HG03066 (cell line): ENCODE measurements at regions not wholly inside any gene's neighbourhood (a gene's known extent, or its start where the extent isn't known, plus 50 kb on each side); places are given as distances from the start of the nearest gene placed in this dataset.

Experiments
- ATAC-seq: cut with Tn5 transposase; IDR thresholded peaks from one replicate; pipeline ENCODE4 v1.9.1; 2021; ENCODE audit warnings: low read depth; ENCODE audit not compliant: unreplicated experiment

DNA sequence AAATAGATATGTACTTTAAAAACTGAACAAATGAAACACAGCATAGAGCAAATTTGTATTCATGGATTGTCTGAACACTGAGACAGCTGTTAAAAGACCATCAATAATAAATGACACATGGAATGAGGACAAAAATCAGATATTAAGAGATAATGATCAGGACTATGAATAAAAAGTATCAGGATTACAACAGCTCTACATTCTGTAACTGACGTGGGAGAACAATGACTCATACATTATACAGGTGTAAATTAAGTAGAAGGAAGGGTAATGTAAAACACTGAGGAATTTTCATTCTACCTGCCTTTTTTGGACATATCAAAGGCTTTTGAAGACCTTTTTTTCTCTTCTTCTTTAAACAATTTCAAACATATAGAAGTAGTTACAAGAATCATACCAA is 310.9 kb upstream of the ANO3 start:
- ATAC-seq = no peak

DNA sequence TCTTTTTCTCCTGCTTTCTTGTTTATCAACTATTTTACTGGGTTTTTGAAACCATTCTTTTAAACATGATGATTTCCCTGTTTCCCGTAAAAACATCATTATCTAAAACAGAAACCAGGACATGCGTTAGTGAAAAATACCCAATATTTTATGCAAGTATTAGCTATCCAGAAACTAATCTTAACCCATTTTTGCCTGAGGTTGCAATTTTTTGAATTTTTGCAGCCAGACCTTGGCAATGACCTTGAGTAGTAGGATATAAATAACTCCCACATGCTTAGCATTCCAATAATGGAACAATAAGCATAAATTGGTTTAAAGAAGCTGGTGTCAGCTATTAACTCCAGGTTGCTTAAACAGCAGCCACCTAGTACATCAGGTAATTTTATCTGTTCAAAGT is 308.9 kb upstream of the ANO3 start:
- no peak for ATAC-seq

DNA sequence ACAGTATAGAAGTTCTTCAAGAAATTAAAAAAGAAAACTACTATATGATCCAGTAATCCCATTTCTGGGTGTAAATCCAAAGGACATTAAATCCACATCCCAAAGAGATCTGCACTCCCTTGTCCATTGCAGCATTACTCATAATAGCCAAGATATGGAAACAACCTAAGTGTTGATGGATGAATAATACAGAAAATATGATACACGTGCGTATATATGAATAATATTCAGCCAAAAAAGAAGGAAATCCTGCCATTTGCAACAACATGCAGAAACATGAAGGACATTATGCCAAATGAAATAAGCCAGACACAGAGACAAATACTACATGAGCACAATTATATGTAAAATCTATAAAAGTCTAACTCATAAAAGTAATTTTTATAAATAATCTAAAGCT is 306.3 kb upstream of the ANO3 start:
- ATAC-seq = no peak

DNA sequence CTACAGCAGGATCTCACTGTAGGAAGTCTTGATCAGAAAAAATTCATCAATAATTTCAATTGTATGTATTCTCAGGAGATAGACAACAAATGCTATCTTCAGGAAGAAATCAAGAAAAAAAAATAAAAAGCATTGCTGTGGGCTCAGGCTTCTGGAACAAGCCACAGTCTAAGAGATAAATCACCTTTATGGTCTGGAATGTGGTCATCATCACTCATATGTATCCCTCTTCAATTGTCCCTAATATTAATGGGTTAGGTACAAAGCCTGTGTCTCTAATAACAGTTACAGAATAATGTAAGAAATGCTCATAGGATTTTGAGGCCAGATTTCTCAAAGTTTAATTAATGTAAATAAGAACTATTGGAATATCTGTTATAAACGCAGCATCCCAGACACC is 305.9 kb upstream of the ANO3 start:
- no peak for ATAC-seq

DNA sequence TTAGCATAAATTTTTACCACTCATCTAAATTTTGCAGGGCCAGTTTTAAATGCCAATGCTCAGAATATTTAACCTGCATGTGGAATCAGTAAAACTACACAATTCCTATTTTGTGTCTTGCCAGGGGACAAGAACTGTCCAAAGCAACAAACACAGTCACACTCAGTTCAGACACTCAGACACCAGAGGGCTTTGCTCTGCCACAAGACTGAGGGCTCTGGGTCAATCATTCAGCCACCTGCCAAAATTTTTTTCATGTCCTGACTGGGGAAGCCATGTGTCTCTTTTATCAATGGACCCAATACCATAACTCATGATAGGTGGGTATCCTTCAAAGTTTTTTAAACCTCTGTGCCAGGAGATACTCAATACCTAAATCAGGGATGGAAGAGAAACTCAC is 304.0 kb upstream of the ANO3 start:
- ATAC-seq = no peak

DNA sequence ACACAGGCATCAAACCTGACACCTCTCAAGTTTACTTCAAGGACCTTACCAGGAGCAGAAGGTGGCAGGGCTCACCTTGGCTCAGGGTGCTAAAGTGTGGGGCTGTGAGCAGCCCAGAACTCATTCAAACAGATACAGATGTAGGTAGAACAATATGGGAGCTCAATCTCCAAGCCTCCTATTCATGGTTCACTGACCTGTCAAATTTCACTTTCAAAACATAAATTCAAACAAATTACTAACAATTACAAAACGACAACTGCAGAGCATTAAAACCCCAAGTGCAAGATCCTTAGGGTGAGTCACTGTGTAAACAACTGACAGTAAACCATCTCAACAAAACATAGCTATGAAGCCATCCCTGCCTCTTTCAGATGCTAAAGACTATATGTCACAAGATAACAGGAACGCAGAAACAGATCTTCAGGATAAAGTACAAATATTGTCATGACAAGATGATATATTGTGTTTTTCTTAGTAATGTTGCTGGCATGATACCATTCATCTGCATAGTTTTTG is 303.5 kb upstream of the ANO3 start:
- ATAC-seq = no peak

DNA sequence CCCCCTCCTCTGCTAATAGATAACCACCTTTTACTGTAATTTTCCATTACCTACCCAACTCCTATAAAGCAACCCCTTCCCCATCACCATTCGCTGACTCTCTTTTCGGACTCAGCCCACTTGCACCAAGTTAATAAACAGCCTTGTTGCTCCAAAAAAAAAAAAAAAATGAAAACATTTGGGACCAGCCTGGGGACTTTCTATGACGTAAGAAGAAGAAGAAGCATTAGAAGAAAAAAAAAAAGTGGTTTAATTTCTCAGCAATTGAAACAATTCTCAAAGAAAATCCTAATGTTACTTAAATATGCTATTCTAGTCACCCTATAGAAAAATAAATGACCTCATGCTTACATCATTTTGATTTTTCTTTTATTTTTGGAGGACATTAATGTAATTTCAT is 301.5 kb upstream of the ANO3 start:
- no peak for ATAC-seq

DNA sequence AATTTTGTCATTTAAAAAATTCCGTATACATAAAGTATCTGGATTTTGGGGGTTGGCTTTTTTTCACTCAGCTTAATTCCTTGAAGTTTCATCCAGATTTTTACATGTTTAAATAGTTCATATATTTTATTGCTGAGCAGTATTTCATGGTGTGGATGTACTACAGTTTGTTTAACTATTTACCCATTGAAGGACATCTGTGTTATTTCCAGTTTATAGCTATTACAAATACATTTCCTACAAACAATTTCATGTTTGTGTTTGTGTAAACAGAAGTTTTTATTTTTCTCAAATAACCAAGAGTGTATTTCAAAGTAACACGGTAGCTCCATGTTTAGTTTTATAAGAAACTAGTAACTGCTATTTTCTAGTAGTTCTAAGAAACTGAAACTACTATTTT is 299.7 kb upstream of the ANO3 start:
- no peak for ATAC-seq

DNA sequence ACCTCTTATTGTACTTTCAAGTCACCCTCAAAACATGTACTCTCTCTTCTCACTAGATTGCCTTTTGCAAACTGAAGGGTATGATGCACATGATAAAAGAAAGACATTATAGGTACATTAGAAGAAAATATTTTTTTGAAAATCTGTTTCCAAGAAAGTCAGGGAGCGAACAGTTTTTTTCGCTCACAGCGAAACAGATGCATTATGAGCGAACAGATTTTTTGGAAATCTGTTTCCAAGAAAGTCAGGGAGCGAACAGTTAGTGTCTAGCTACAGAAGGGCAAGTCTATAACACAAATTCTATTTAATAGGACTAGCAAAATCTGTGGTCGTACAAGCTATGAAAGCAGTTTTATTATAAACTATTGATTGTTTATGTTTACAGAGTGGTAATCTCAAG is 296.2 kb upstream of the ANO3 start:
- ATAC-seq = no peak

DNA sequence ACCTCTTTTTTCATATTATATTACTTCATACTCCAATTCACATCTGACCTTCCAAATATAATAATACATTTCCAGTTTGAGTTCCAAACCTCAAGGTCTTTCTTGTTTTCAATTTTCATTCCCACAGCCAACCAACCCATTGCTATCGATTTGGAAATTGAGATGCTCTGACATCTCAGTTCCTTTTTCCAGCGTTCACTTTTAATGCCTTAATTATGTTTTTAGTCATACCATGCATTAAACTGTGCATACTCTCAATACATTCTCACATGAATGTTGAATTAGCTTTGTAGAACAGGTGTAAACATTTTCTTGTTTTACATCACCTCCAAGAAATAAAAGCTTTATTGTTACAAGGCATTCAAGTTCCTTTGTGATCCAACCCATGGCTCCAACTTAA is 294.2 kb upstream of the ANO3 start:
- no peak for ATAC-seq

DNA sequence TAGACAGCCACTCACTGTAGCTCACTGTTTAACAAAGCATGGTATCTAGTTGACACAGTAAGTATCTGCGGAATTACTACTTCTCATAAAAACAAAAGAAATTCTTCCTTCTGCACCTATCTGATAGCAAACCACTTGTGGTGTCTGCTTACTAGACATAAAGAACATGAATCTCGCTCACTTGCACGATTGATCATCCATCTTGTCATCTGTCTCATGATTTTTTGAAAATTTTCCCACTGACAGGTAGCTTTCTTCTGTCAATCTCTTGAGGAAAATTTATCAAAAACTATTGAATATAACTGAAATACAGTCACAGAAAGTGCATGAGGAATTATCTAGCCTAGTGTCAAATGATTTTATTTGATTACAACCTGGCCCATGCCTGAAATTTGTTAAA is 291.6 kb upstream of the ANO3 start:
- ATAC-seq = no peak

DNA sequence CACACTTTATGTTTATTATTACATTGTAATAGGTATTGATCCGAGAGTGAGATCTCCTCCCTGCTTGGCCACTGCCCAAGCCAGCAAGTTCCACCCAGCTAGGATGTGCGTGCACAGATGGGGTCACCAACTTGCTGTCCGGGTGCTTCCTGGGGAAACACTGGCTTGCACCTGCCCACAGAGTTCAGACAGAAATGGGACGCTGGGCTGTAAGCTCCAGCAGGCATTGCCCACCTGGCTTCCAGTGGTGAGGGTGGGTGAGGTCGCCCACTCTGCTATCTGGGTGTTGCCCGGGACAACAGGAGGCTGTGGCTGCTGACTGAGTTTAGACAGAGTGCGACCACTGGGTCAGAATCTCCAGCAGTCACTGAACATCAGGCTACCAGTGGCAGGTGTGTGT is 289.8 kb upstream of the ANO3 start:
- no peak for ATAC-seq

DNA sequence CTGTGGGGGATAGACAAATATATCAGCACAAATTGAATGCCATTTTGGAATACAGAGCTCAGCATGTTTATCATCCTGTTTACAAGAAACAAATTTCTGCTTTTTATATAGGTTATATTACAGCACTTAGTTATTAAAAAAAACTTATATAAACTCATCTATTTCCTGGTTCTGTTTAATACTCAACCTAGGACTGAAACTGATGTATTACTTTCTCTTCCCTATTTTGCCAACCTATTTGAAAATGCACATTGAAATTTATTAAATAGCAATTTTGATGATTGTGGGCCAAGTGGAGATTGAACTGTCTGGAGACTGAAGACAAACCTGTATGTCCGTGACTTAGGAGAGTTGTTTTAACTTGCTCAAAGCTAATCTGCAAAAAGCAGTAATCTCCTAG is 288.3 kb upstream of the ANO3 start:
- ATAC-seq = peak; percentile 87

DNA sequence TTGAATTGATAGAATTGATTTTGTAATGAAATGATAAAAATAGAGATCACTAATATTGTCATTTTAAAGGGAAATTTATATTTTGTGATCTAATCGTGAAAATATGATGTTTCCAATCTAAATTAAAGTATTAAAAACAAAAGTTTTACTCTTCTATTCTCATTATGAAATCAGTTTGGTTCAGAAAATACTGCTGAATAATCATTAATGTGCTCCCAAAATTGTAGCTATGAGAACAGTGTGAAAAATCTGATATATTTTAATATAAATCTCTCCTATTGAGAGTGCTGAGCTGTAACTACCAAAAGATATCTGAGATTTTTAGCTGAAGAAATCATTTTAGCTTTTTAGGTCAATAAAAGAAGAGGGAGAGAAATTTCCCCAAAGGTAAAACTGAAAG is 287.5 kb upstream of the ANO3 start:
- ATAC-seq = no peak

DNA sequence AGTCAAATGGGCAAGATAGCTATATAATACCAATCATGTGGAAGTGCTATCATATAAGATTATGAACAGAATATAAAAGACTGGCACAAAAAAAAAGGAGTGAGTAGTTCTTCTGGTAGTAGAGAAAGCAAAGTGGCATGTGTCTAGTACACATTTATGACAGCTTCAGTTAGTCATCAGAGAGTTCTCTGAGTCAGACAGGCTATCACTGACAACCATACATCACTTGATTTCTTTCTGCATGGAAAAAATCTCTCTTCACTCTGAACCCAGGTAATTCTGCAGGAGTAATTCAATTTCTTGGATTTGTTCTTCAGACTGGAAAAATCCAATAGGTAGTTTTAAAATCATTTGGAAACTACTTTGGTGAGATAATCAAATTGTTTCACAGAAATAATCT is 286.8 kb upstream of the ANO3 start:
- ATAC-seq = no peak

DNA sequence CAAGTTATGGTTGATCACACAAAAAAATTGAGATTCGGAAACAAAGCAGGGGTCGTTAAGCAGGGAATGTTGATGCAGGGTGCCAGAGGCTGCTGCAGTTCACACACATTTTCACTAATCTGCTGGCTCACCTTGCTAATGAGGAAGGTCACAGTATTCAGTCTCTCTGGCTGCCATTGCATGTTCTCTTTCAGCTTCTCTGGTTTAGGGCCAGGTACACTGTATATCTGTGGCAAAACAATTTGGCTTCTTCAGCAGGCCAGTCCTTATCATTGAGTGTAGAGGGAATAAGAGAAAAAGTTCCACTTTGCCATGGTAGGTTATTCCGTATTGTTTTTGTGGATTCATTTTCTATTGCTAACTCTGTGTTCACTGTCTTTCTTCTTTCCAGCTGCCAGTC is 283.7 kb upstream of the ANO3 start:
- no peak for ATAC-seq

DNA sequence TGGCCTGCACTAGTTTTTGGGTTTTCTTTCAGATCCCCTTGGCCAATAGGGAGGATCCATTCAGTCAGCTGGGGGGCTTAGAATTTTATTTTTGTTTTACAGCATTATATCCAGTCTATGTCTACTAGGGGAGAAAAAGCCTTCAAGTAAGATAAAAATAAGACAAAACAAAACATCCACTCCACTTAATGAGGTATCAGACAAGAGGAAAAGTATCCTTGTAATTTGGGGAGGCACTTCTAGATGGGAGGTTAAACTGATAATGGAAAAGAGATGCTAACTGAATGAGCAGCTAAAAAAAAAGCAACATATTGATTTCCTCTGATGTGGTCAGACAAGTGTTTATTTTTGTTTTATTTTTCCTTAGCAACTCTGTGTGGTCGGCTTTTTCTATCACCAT is 278.0 kb upstream of the ANO3 start:
- no peak for ATAC-seq

DNA sequence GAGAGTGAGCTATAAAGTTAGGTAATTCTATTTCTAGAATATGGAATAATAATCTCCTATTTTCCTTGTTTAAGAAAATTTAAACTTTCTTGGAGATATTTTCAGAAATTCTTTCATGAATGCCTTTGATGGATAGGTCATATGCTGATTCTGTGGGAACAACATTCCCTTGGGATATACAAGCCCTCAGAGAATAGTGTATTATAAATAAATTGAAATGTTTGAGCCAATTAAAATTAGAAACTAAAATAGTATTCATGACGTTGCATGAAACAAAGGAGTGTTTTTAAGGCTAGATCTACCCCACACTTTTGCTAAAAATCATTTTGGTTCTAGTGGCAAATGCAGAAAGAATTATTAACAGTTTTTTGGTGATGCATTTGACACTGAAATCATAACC is 269.3 kb upstream of the ANO3 start:
- ATAC-seq = no peak

DNA sequence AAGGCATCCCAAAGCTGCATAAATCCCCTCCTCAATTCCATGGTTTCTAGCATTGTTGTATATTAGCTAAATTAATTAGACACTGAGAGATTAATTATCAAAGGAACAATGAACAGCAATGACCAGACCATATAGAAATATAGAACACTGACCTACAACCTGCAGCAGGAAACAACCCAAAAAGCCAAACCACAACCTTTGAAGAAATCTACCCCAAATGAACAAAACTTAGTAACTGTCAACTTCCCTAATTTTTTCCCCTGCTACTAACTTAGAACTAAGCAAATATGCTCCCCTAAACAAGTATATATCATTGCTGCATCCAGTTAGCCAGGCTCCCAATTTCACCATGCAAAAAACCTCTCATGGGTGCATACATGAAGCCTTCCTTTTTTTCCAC is 268.0 kb upstream of the ANO3 start:
- ATAC-seq = no peak

DNA sequence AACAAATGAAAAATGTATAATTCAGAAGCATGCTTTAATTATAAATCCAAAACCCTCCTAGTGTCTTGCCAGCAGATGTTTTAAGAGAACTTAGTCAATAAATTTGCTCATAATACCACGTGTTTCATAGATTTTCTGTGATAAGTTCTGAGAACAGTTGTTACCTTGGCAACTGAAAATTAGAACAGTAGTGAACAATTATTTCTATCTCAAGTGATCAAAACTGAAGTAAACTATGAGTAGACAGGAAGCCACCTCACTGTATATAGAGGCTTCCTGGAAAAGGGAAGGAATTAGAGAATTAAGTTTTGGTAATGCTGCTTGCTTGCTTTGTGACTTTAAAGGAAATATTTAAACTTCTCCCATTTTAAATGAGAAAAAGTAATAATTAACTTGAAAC is 266.0 kb upstream of the ANO3 start:
- no peak for ATAC-seq

DNA sequence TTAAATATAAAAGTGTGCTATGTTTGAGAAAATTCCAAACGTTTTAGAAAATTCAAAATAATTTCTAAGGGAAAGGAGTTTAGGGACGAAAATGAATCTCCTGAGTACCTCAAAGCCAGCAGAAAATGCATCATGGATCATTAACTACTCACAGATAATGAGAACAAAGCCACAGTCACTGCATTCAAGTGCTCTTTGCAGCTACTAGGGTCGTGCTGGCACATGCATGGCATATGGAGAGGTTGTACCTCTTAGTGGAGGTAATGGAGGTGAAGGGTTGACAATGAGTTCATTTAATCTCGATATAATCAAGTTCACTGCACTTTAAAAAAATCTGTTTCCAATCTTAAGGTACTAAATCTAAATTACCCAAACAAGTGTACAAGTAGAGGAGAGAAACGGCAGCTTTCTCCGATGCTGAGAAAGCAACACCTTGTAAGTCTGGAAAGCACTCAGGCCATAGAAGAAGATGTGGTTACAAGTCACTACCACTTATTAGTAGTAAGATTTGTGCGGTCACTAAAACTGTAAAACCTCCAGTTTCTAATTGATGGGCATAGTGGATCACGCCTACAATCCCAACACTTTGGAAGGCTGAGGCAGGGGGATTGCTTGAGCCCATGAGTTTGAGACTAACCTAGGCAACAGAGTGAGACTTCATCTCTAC is 261.1 kb upstream of the ANO3 start:
- no peak for ATAC-seq

DNA sequence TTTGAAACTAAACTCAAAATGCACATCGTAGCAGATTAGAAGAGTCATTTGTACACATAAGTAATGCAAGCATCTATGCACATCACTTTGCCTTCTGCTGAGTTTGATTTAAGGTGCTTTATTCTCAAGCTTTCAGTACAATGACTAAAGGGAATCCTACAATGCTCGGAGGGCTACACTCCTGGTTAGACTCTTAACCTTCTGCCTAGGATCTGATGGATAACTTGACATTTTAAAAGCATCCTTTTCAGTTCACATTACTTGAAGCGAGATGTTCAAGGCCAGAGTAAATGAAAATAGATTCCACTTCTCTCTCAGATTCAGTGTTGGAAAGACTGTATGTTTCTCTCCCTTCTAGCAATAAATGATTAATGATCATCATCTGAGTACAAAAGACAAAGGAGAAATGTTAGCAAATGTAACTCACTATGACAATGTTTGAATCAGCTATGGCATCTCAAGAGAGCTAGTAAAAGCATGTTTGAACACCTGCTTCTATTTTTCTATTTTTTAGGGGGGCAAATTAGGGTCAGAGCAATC is 259.2 kb upstream of the ANO3 start:
- no peak for ATAC-seq

DNA sequence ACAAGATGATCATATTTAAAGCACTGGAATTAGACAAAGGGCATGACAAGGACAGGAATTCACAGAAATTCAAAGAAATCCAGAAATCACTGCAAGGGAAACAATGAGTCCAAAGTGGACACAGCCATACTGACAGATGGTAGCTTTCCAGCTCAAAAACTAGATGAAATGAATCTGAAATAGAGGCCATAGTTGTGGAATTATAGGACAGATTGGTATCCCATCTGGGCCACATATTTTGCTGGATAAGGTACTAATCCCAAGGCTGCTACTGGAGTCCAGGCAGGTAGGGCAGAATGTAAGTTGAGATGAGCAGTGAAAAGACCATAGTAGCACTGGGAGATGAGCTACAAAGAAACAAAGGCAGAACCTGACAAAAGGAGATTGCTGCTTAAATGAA is 258.3 kb upstream of the ANO3 start:
- no peak for ATAC-seq
